ENCODE measurements at regions not wholly inside any gene's neighbourhood (a gene's known extent, or its start where the extent isn't known, plus 50 kb on each side); places are given as distances from the start of the nearest gene placed in this dataset.

- Histone ChIP-seq H3K4me1 (ENCODE audit: control insufficient read depth in 2 of 2, insufficient read depth in 2 of 2, low read length in 2 of 2) (no peaks in the 10 kb centered on the region), H3K27ac (ENCODE audit: low read depth, low read length) (no peak overlapping the region), H3K9me3 (ENCODE audit: control insufficient read depth in 2 of 3, low read length in 3 of 3) (peaks cover 0 to 4% (median 0%) of the 10 kb centered on the region in 3 experiments), H3K4me3 (ENCODE audit: low read length) (no peak overlapping the region), H3K27me3 (ENCODE audit: control insufficient read depth in 2 of 2, insufficient read depth in 2 of 2, low read length in 2 of 2) (no peaks in the 10 kb centered on the region), H3K36me3 (ENCODE audit: control insufficient read depth in 2 of 3, insufficient read depth in 3 of 3, low read length in 3 of 3) (no peaks in the 10 kb centered on the region)
- H3K27ac Mint-ChIP-seq = no peak overlapping the region
- peaks cover 0 to 7% (median 2%) of the 10 kb centered on the region in 11 donors for H3K9me3 Mint-ChIP-seq
- no peaks in the 10 kb centered on the region for H3K36me3 Mint-ChIP-seq
- no peak overlapping the region for H3K4me3 Mint-ChIP-seq
- ATAC-seq (no peak), DNase-seq (no peak)
- POLR2A ChIA-PET = no interaction called here
- CTCF ChIA-PET = no interaction called here
- H3K27me3 Mint-ChIP-seq = no peaks in the 10 kb centered on the region
- intact Hi-C loops (cut with micrococcal nuclease) = no loop called here
- no peaks in the 10 kb centered on the region for H3K4me1 Mint-ChIP-seq
These were observed 600.8 kb downstream of the IGSF11 start for GRCh38 chr3:118433825-118434224.

- DNase-seq = no peak
- POLR2A ChIA-PET = no interaction called here
- no peaks in the 10 kb centered on the region for H3K4me1 ChIP-seq (ENCODE audit: control insufficient read depth in 2 of 2, insufficient read depth in 2 of 2, low read length in 2 of 2)
- Mint-ChIP-seq H3K36me3 (no peaks in the 10 kb centered on the region), H3K4me1 (no peaks in the 10 kb centered on the region), H3K9me3 (peaks cover 0 to 8% (median 0%) of the 10 kb centered on the region in 11 donors), H3K4me3 (no peak overlapping the region), H3K27ac (no peak overlapping the region), H3K27me3 (no peaks in the 10 kb centered on the region)
- H3K4me3 ChIP-seq (ENCODE audit: low read length) = no peak overlapping the region
- ATAC-seq = no peak
- H3K9me3 ChIP-seq (ENCODE audit: control insufficient read depth in 2 of 3, low read length in 3 of 3) = peaks cover 0 to 4% (median 0%) of the 10 kb centered on the region in 3 experiments
- intact Hi-C loops (cut with micrococcal nuclease) = no loop called here
- H3K36me3 ChIP-seq (ENCODE audit: control insufficient read depth in 2 of 3, insufficient read depth in 3 of 3, low read length in 3 of 3) = no peaks in the 10 kb centered on the region
- no peak overlapping the region for H3K27ac ChIP-seq (ENCODE audit: low read depth, low read length)
- CTCF ChIA-PET = no interaction called here
- no peaks in the 10 kb centered on the region for H3K27me3 ChIP-seq (ENCODE audit: control insufficient read depth in 2 of 2, insufficient read depth in 2 of 2, low read length in 2 of 2)
These were observed 598.7 kb downstream of the IGSF11 start for GRCh38 chr3:118435851-118436350.

DNA sequence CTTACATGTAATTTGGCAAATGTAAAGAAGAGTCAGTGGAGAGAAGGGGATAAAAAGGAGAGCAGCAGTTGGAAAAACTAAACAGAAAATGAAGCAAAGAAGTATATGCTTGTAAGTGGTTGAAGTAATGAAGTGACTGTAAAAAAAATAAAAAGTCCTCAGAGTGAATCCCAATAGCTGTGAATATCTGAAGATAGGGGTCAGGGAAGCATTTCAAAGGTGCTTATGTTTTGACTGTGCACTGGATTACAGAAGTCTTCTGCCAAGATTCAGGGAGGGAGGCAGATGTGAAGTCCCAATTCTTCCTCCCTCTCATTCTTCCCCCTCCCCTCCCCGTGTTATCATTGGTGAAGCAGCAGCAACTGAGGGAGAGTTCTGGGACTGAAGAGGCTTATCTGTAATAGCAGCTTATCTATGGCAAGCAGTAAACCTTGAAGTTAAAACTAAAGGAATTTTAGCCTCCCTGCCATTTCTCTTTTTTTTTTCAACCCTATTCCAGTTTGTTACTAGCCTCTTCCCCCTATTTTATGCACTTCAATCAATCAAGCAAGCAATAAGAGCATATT is 597.9 kb downstream of the IGSF11 start:
- POLR2A ChIA-PET = no interaction called here
- CTCF ChIA-PET = no interaction called here
- no peak overlapping the region for H3K27ac Mint-ChIP-seq
- Histone ChIP-seq H3K27ac (ENCODE audit: low read depth, low read length) (no peak overlapping the region), H3K27me3 (ENCODE audit: control insufficient read depth in 2 of 2, insufficient read depth in 2 of 2, low read length in 2 of 2) (no peaks in the 10 kb centered on the region), H3K4me3 (ENCODE audit: low read length) (no peak overlapping the region), H3K9me3 (ENCODE audit: control insufficient read depth in 2 of 3, low read length in 3 of 3) (peaks cover 0 to 4% (median 0%) of the 10 kb centered on the region in 3 experiments), H3K36me3 (ENCODE audit: control insufficient read depth in 2 of 3, insufficient read depth in 3 of 3, low read length in 3 of 3) (no peaks in the 10 kb centered on the region), H3K4me1 (ENCODE audit: control insufficient read depth in 2 of 2, insufficient read depth in 2 of 2, low read length in 2 of 2) (no peaks in the 10 kb centered on the region)
- peaks cover 0 to 8% (median 0%) of the 10 kb centered on the region in 11 donors for H3K9me3 Mint-ChIP-seq
- DNase-seq (no peak), ATAC-seq (no peak)
- H3K4me1 Mint-ChIP-seq = no peaks in the 10 kb centered on the region
- H3K36me3 Mint-ChIP-seq = no peaks in the 10 kb centered on the region
- H3K4me3 Mint-ChIP-seq = no peak overlapping the region
- H3K27me3 Mint-ChIP-seq = no peaks in the 10 kb centered on the region
- intact Hi-C loops (cut with micrococcal nuclease) = no loop called here

GRCh38 chr3:118445036-118445435 is 589.6 kb downstream of the IGSF11 start:
- peaks cover 0 to 12% (median 3%) of the 10 kb centered on the region in 11 donors for H3K9me3 Mint-ChIP-seq
- Histone ChIP-seq H3K4me1 (ENCODE audit: control insufficient read depth in 2 of 2, insufficient read depth in 2 of 2, low read length in 2 of 2) (no peaks in the 10 kb centered on the region), H3K27me3 (ENCODE audit: control insufficient read depth in 2 of 2, insufficient read depth in 2 of 2, low read length in 2 of 2) (no peaks in the 10 kb centered on the region), H3K36me3 (ENCODE audit: control insufficient read depth in 2 of 3, insufficient read depth in 3 of 3, low read length in 3 of 3) (no peaks in the 10 kb centered on the region), H3K27ac (ENCODE audit: low read depth, low read length) (no peak overlapping the region), H3K9me3 (ENCODE audit: control insufficient read depth in 2 of 3, low read length in 3 of 3) (no peaks in the 10 kb centered on the region), H3K4me3 (ENCODE audit: low read length) (no peak overlapping the region)
- POLR2A ChIA-PET = no interaction called here
- no peaks in the 10 kb centered on the region for H3K4me1 Mint-ChIP-seq
- no peak for ATAC-seq
- no peak overlapping the region for H3K4me3 Mint-ChIP-seq
- no peaks in the 10 kb centered on the region for H3K27me3 Mint-ChIP-seq
- CTCF ChIA-PET = no interaction called here
- H3K36me3 Mint-ChIP-seq = no peaks in the 10 kb centered on the region
- no peak for DNase-seq
- intact Hi-C loops (cut with micrococcal nuclease) = no loop called here
- H3K27ac Mint-ChIP-seq = no peak overlapping the region

GRCh38 chr3:118447339-118447738 is 587.3 kb downstream of the IGSF11 start:
- no peaks in the 10 kb centered on the region for H3K9me3 ChIP-seq (ENCODE audit: control insufficient read depth in 2 of 3, low read length in 3 of 3)
- H3K36me3 Mint-ChIP-seq = peaks cover 0 to 4% (median 0%) of the 10 kb centered on the region in 5 donors
- no peak overlapping the region for H3K27ac Mint-ChIP-seq
- POLR2A ChIA-PET = no interaction called here
- CTCF ChIA-PET = no interaction called here
- H3K27ac ChIP-seq (ENCODE audit: low read depth, low read length) = no peak overlapping the region
- H3K4me3 ChIP-seq (ENCODE audit: low read length) = no peak overlapping the region
- H3K4me3 Mint-ChIP-seq = no peak overlapping the region
- no peaks in the 10 kb centered on the region for H3K4me1 ChIP-seq (ENCODE audit: control insufficient read depth in 2 of 2, insufficient read depth in 2 of 2, low read length in 2 of 2)
- intact Hi-C loops (cut with micrococcal nuclease) = no loop called here
- H3K9me3 Mint-ChIP-seq = peaks cover 5 to 25% (median 16%) of the 10 kb centered on the region in 11 donors
- DNase-seq (no peak), ATAC-seq (no peak)
- no peaks in the 10 kb centered on the region for H3K36me3 ChIP-seq (ENCODE audit: control insufficient read depth in 2 of 3, insufficient read depth in 3 of 3, low read length in 3 of 3)
- no peaks in the 10 kb centered on the region for H3K27me3 Mint-ChIP-seq
- H3K27me3 ChIP-seq (ENCODE audit: control insufficient read depth in 2 of 2, insufficient read depth in 2 of 2, low read length in 2 of 2) = no peaks in the 10 kb centered on the region
- H3K4me1 Mint-ChIP-seq = no peaks in the 10 kb centered on the region

DNA sequence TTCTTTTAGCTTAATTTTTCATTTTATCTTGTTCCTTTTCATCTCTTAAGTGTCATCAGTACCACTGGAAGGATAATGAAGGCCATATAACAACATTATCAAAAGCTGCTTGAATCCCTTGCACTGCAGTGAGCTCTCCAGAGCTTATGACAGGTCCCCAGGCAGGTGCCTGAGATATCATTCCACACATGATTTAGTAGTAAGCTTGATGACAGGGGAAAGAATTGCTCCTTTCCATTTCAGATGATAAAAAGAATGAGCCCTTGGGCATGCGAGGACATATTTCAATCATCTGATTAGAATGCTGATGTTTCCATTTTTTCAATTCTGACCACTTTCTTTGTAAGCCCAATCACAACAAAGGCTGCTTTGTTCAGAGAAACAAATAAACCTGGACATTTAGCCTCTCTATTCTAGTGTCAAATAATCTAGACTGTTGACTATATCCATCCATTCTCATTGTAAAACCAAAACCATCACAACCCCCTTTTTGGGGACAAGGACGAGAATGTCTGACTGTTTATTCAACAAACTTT is 567.8 kb downstream of the IGSF11 start:
- no peaks in the 10 kb centered on the region for H3K27me3 ChIP-seq (ENCODE audit: control insufficient read depth in 2 of 2, insufficient read depth in 2 of 2, low read length in 2 of 2)
- ATAC-seq = no peak
- H3K9me3 ChIP-seq (ENCODE audit: control insufficient read depth in 2 of 3, low read length in 3 of 3) = no peaks in the 10 kb centered on the region
- Mint-ChIP-seq H3K27ac (no peak overlapping the region), H3K36me3 (no peaks in the 10 kb centered on the region), H3K27me3 (no peaks in the 10 kb centered on the region), H3K4me1 (no peaks in the 10 kb centered on the region), H3K9me3 (peaks cover 0 to 7% (median 2%) of the 10 kb centered on the region in 11 donors), H3K4me3 (no peak overlapping the region)
- intact Hi-C loops (cut with micrococcal nuclease) = no loop called here
- no peaks in the 10 kb centered on the region for H3K4me1 ChIP-seq (ENCODE audit: control insufficient read depth in 2 of 2, insufficient read depth in 2 of 2, low read length in 2 of 2)
- no peak for DNase-seq
- no peak overlapping the region for H3K27ac ChIP-seq (ENCODE audit: low read depth, low read length)
- CTCF ChIA-PET = interaction anchor here (0.7 kb wide), 2 partner anchors 111 to 229 kb away, joined by 3 read pairs; no protein-coding TSS in a partner anchor
- POLR2A ChIA-PET = no interaction called here
- no peak overlapping the region for H3K4me3 ChIP-seq (ENCODE audit: low read length)
- no peaks in the 10 kb centered on the region for H3K36me3 ChIP-seq (ENCODE audit: control insufficient read depth in 2 of 3, insufficient read depth in 3 of 3, low read length in 3 of 3)

DNA sequence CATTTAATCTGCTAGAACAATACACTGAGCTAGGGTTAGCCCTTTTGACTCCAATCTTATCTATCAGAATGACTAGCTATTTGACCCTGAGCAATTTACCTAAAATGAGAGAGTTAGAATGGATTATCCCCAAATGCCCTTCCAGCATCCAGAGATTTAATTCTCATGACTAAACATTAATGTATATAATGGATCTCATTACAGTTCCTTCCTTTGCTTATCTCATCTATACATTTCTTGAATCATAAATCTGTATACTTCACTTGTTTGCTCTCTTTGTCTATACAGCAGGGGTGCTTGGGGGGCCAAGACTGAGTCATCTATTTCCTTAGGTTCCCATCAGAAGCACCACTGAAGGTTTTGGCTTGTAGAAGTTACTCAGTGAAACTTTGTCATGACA is 565.8 kb downstream of the IGSF11 start:
- CTCF ChIA-PET = no interaction called here
- no peak overlapping the region for H3K4me3 Mint-ChIP-seq

More for the DNA sequence above, 565.8 kb downstream of the IGSF11 start:
- Mint-ChIP-seq H3K4me1 (no peaks in the 10 kb centered on the region), H3K27ac (no peak overlapping the region), H3K9me3 (peaks cover 0 to 8% (median 4%) of the 10 kb centered on the region in 11 donors), H3K27me3 (no peaks in the 10 kb centered on the region), H3K36me3 (no peaks in the 10 kb centered on the region)
- Histone ChIP-seq H3K27me3 (ENCODE audit: control insufficient read depth in 2 of 2, insufficient read depth in 2 of 2, low read length in 2 of 2) (no peaks in the 10 kb centered on the region), H3K27ac (ENCODE audit: low read depth, low read length) (no peak overlapping the region), H3K36me3 (ENCODE audit: control insufficient read depth in 2 of 3, insufficient read depth in 3 of 3, low read length in 3 of 3) (no peaks in the 10 kb centered on the region), H3K4me1 (ENCODE audit: control insufficient read depth in 2 of 2, insufficient read depth in 2 of 2, low read length in 2 of 2) (no peaks in the 10 kb centered on the region), H3K9me3 (ENCODE audit: control insufficient read depth in 2 of 3, low read length in 3 of 3) (no peaks in the 10 kb centered on the region), H3K4me3 (ENCODE audit: low read length) (no peak overlapping the region)
- no peak for DNase-seq
- intact Hi-C loops (cut with micrococcal nuclease) = no loop called here
- no peak for ATAC-seq
- POLR2A ChIA-PET = no interaction called here

Measured in naive thymus-derived CD4-positive, alpha-beta T cell (primary cell).